PC-9 (cell line): ENCODE measurements at regions not wholly inside any gene's neighbourhood (a gene's known extent, or its start where the extent isn't known, plus 50 kb on each side); places are given as distances from the start of the nearest gene placed in this dataset.

ENCODE experiments used
- BruUV-seq: library from RNA; stranded (reverse); fragments of 400-500 nt; replicated peaks from 2 replicates; lab custom pipeline; 2021; lab: Mats Ljungman, UMichigan
- CTCF ChIA-PET: fragments of 300-600 bp; sonication (Branson Sonifier 250); formaldehyde crosslinking; loops from one replicate; lab custom pipeline; 2022; ENCODE audit warnings: antibody characterized with exemption; lab: Charles Lee
- POLR2A ChIA-PET: fragments of 300-600 bp; sonication (Branson Sonifier 250); formaldehyde crosslinking; loops from one replicate; lab custom pipeline; 2022; ENCODE audit warnings: antibody characterized with exemption; ENCODE audit not compliant: unreplicated experiment; lab: Charles Lee
- DNase-seq, 2 experiments: peaks; one replicate each; pipeline versions ENCODE4 v3.0.0 to v3.0.0-alpha.2; 2015 to 2022; ENCODE audit warnings: mixed read lengths in 1 of 2
- H2AFZ ChIP-seq: fragments of 200-600 bp; sonication (generic); 2 replicates; pipeline ENCODE4 v1.8.1; 2017; ENCODE audit warnings: antibody characterized with exemption
- H3F3A ChIP-seq: fragments of 200-600 bp; sonication (generic); 2 replicates; pipeline ENCODE4 v1.8.1; 2017; ENCODE audit warnings: antibody characterized with exemption, mild to moderate bottlenecking, low read depth; ENCODE audit not compliant: insufficient read depth
- H3K27ac ChIP-seq: fragments of 200-600 bp; sonication (generic); 2 replicates; pipeline ENCODE4 v1.6.1; 2016; ENCODE audit warnings: mixed run types
- H3K27me3 ChIP-seq: fragments of 200-600 bp; sonication (generic); 2 replicates; pipeline ENCODE4 v1.6.1; 2016; ENCODE audit warnings: low read depth, mixed run types; ENCODE audit not compliant: insufficient read depth
- H3K36me3 ChIP-seq: fragments of 200-600 bp; sonication (generic); 2 replicates; pipeline ENCODE4 v1.6.1; 2016; ENCODE audit warnings: low read depth, mixed run types
- H3K4me1 ChIP-seq: fragments of 200-600 bp; sonication (generic); replicated peaks from 2 replicates; pipeline ENCODE4 v1.6.1; 2016; ENCODE audit warnings: mixed run types; ENCODE audit not compliant: insufficient read depth
- H3K4me2 ChIP-seq: fragments of 200-600 bp; sonication (generic); 2 replicates; pipeline ENCODE4 v1.6.1; 2017; ENCODE audit warnings: mixed run types
- H3K4me3 ChIP-seq: fragments of 200-600 bp; sonication (generic); 2 replicates; pipeline ENCODE4 v1.6.1; 2016; ENCODE audit warnings: mixed run types
- H3K79me2 ChIP-seq: fragments of 200-600 bp; sonication (generic); 2 replicates; pipeline ENCODE4 v1.6.1; 2017; ENCODE audit warnings: low read depth, mixed run types
- H3K9me2 ChIP-seq: fragments of 200-600 bp; sonication (generic); 2 replicates; pipeline ENCODE4 v1.8.1; 2017; ENCODE audit warnings: mild to moderate bottlenecking; ENCODE audit not compliant: insufficient read depth
- H3K9me3 ChIP-seq: fragments of 200-600 bp; sonication (generic); 2 replicates; pipeline ENCODE4 v1.8.1; 2016; ENCODE audit warnings: low read depth; ENCODE audit not compliant: insufficient read depth
- H4K20me1 ChIP-seq: fragments of 200-600 bp; sonication (generic); 2 replicates; pipeline ENCODE4 v1.8.1; 2017; ENCODE audit not compliant: insufficient read depth
- CTCF ChIP-seq: fragments of 200-600 bp; sonication (generic); conservative IDR thresholded peaks from 2 replicates; pipeline ENCODE4 v1.6.1; 2017; ENCODE audit warnings: mixed run types, antibody characterized with exemption, mild to moderate bottlenecking, moderate library complexity
- EZH2 ChIP-seq: fragments of 200-600 bp; sonication (generic); IDR thresholded peaks from 2 replicates; pipeline ENCODE4 v1.8.0; 2017; ENCODE audit warnings: antibody characterized with exemption, low read depth
- intact Hi-C: fragments of 100-400 bp; cut with micrococcal nuclease; formaldehyde crosslinking; loops from one replicate; pipeline ENCODE4 v1.10.0; 2022; ENCODE audit not compliant: unreplicated experiment

GRCh38 chr5:119895066-119895465 is 265.7 kb downstream of the FAM170A start:
- Histone ChIP-seq H3K9me2 (no peaks in the 10 kb centered on the region), H3K36me3 (no peaks in the 10 kb centered on the region), H3K9me3 (no peaks in the 10 kb centered on the region), H3K27ac (no peak overlapping the region), H4K20me1 (no peaks in the 10 kb centered on the region), H3K4me1 (no peaks in the 10 kb centered on the region), H3F3A (no peaks in the 10 kb centered on the region), H2AFZ (no peak overlapping the region), H3K4me2 (no peak overlapping the region), H3K79me2 (no peaks in the 10 kb centered on the region), H3K27me3 (no peaks in the 10 kb centered on the region), H3K4me3 (no peak overlapping the region)
- intact Hi-C loops: no loop called here
- POLR2A ChIA-PET: no interaction called here
- CTCF ChIA-PET: no interaction called here
- no peak for DNase-seq
- no peak for TF ChIP-seq EZH2
- TF ChIP-seq CTCF: no peak
- BruUV-seq: no TSS peak

- Histone ChIP-seq H4K20me1 (no peaks in the 10 kb centered on the region), H3F3A (no peaks in the 10 kb centered on the region), H3K36me3 (no peaks in the 10 kb centered on the region), H3K9me2 (no peaks in the 10 kb centered on the region), H3K4me3 (no peak overlapping the region), H3K4me2 (no peak overlapping the region), H3K27ac (no peak overlapping the region), H3K79me2 (no peaks in the 10 kb centered on the region), H3K4me1 (no peaks in the 10 kb centered on the region), H2AFZ (no peak overlapping the region), H3K27me3 (no peaks in the 10 kb centered on the region), H3K9me3 (no peaks in the 10 kb centered on the region)
- ChIA-PET POLR2A (no interaction called here), CTCF (no interaction called here)
- intact Hi-C loops: no loop called here
- BruUV-seq: no TSS peak
- no peak for DNase-seq
- TF ChIP-seq EZH2 (no peak), CTCF (no peak)
These were observed 267.6 kb downstream of the FAM170A start for GRCh38 chr5:119896826-119897536.

GRCh38 chr5:119897537-119898370 is 268.4 kb downstream of the FAM170A start:
- H2AFZ ChIP-seq: no peak overlapping the region; the same call in 1 of the 2 replicates
- POLR2A ChIA-PET: interaction anchor here (0.5 kb wide), 1 partner anchor 1828 kb away, joined by 5 read pairs; no protein-coding TSS in a partner anchor
- CTCF ChIA-PET: no interaction called here

More at GRCh38 chr5:119897537-119898370, 268.4 kb downstream of the FAM170A start:
- no peaks in the 10 kb centered on the region for H3K36me3 ChIP-seq
- TF ChIP-seq CTCF: no peak
- TF ChIP-seq EZH2: no peak
- no peaks in the 10 kb centered on the region for H3K9me3 ChIP-seq
- H3K4me3 ChIP-seq: no peak overlapping the region
- H4K20me1 ChIP-seq: no peaks in the 10 kb centered on the region
- no TSS peak for BruUV-seq
- H3K79me2 ChIP-seq: no peaks in the 10 kb centered on the region
- intact Hi-C loops: no loop called here
- H3K4me1 ChIP-seq: no peaks in the 10 kb centered on the region
- no peaks in the 10 kb centered on the region for H3K27me3 ChIP-seq
- H3K9me2 ChIP-seq: no peaks in the 10 kb centered on the region
- H3K4me2 ChIP-seq: no peak overlapping the region
- DNase-seq: no peak
- H3K27ac ChIP-seq: no peak overlapping the region
- no peaks in the 10 kb centered on the region for H3F3A ChIP-seq
